ENCODE measurements at regions not wholly inside any gene's neighbourhood (a gene's known extent, or its start where the extent isn't known, plus 50 kb on each side); places are given as distances from the start of the nearest gene placed in this dataset.
"Not testable (repeated sequence)": the region's sequence is repeated elsewhere in the genome, so short reads cannot be mapped to it uniquely, and the experiment has no call there.

- DNase-seq (ENCODE audit: low read depth in 4 of 4, low spot score in 2 of 4), result peak in 3 of 4 donors; percentile 10 to 27 (median 15)
Measured at GRCh38 chr4:130850019-130850524, 1754.1 kb downstream of the C4orf33 start.

GRCh38 chr4:130851107-130851506 is 1755.2 kb downstream of the C4orf33 start:
- DNase-seq (ENCODE audit: low read depth in 4 of 4, low spot score in 2 of 4), result no peak

- DNase-seq (ENCODE audit: low read depth in 4 of 4, low spot score in 2 of 4), result no peak
Measured at GRCh38 chr4:130851932-130852331, 1756.0 kb downstream of the C4orf33 start.

- no peak for DNase-seq (ENCODE audit: low read depth in 4 of 4, low spot score in 2 of 4)
Measured at GRCh38 chr4:130855533-130855932, 1759.6 kb downstream of the C4orf33 start.

GRCh38 chr4:130859991-130860390 is 1764.0 kb downstream of the C4orf33 start:
- no peak for DNase-seq (ENCODE audit: low read depth in 4 of 4, low spot score in 2 of 4)

- DNase-seq (ENCODE audit: low read depth in 4 of 4, low spot score in 2 of 4), result no peak
Measured at GRCh38 chr4:130896920-130897319, 1801.0 kb downstream of the C4orf33 start.

GRCh38 chr4:130901321-130901720 is 1805.4 kb downstream of the C4orf33 start:
- no peak for DNase-seq (ENCODE audit: low read depth in 4 of 4, low spot score in 2 of 4)

- DNase-seq (ENCODE audit: low read depth in 4 of 4, low spot score in 2 of 4), result no peak
Measured at GRCh38 chr4:130922955-130923354, 1827.0 kb downstream of the C4orf33 start.

GRCh38 chr4:130955520-130955919 is 1859.6 kb downstream of the C4orf33 start:
- DNase-seq (ENCODE audit: low read depth in 4 of 4, low spot score in 2 of 4), result no peak

GRCh38 chr4:130985371-130985770 is 1889.4 kb downstream of the C4orf33 start:
- no peak for DNase-seq (ENCODE audit: low read depth in 4 of 4, low spot score in 2 of 4)

- no peak for DNase-seq (ENCODE audit: low read depth in 4 of 4, low spot score in 2 of 4)
Measured at GRCh38 chr4:130995988-130996387, 1900.0 kb downstream of the C4orf33 start.

GRCh38 chr4:131001371-131001770 is 1905.4 kb downstream of the C4orf33 start:
- no peak for DNase-seq (ENCODE audit: low read depth in 4 of 4, low spot score in 2 of 4)

GRCh38 chr4:131002132-131002531 is 1906.2 kb downstream of the C4orf33 start:
- DNase-seq (ENCODE audit: low read depth in 4 of 4, low spot score in 2 of 4), result no peak

GRCh38 chr4:131006388-131006787 is 1910.4 kb downstream of the C4orf33 start:
- no peak for DNase-seq (ENCODE audit: low read depth in 4 of 4, low spot score in 2 of 4)

GRCh38 chr4:131011961-131012360 is 1916.0 kb downstream of the C4orf33 start:
- not testable (repeated sequence) for DNase-seq (ENCODE audit: low read depth in 4 of 4, low spot score in 2 of 4)

- DNase-seq (ENCODE audit: low read depth in 4 of 4, low spot score in 2 of 4), result no peak
Measured at GRCh38 chr4:131013226-131013625, 1917.3 kb downstream of the C4orf33 start.

- no peak for DNase-seq (ENCODE audit: low read depth in 4 of 4, low spot score in 2 of 4)
Measured at GRCh38 chr4:131026771-131027170, 1930.8 kb downstream of the C4orf33 start.

GRCh38 chr4:131044368-131044767 is 1948.4 kb downstream of the C4orf33 start:
- DNase-seq (ENCODE audit: low read depth in 4 of 4, low spot score in 2 of 4), result no peak

GRCh38 chr4:131046821-131047220 is 1950.9 kb downstream of the C4orf33 start:
- no peak for DNase-seq (ENCODE audit: low read depth in 4 of 4, low spot score in 2 of 4)

- no peak for DNase-seq (ENCODE audit: low read depth in 4 of 4, low spot score in 2 of 4)
Measured at GRCh38 chr4:131052646-131053045, 1956.7 kb downstream of the C4orf33 start.

GRCh38 chr4:131054489-131055019 is 1958.6 kb downstream of the C4orf33 start:
- DNase-seq (ENCODE audit: low read depth in 4 of 4, low spot score in 2 of 4), result no peak

GRCh38 chr4:131061734-131062133 is 1965.8 kb downstream of the C4orf33 start:
- DNase-seq (ENCODE audit: low read depth in 4 of 4, low spot score in 2 of 4), result no peak

GRCh38 chr4:131063878-131064277 is 1967.9 kb downstream of the C4orf33 start:
- no peak for DNase-seq (ENCODE audit: low read depth in 4 of 4, low spot score in 2 of 4)
